ENCODE measurements at regions not wholly inside any gene's neighbourhood (a gene's known extent, or its start where the extent isn't known, plus 50 kb on each side); places are given as distances from the start of the nearest gene placed in this dataset.
"Not testable (repeated sequence)": the region's sequence is repeated elsewhere in the genome, so short reads cannot be mapped to it uniquely, and the experiment has no call there.

- no peaks in the 10 kb centered on the region for H4K20me1 ChIP-seq (ENCODE audit: low read depth)
- no peak overlapping the region for H3K27ac ChIP-seq
- H3K79me2 ChIP-seq (ENCODE audit: low read depth): no peaks in the 10 kb centered on the region
- no peaks in the 10 kb centered on the region for H3K36me3 ChIP-seq
- Mint-ChIP-seq H3K36me3 (no peaks in the 10 kb centered on the region), H3K27ac (no peak overlapping the region), H3K27me3 (ENCODE audit: insufficient read depth, low read depth) (peaks cover 2% of the 10 kb centered on the region), H3K4me1 (no peaks in the 10 kb centered on the region), H3K9me3 (peaks cover 4% of the 10 kb centered on the region), H3K4me3 (no peak overlapping the region)
- no peaks in the 10 kb centered on the region for H3K27me3 ChIP-seq
- no peak overlapping the region for H3K4me3 ChIP-seq
- no peak for TF ChIP-seq EZH2 (IDR thresholded peaks at IDR 0.05)
- TF ChIP-seq CTCF (IDR thresholded peaks at IDR 0.05): no peak
- TF ChIP-seq EZH2phosphoT487 (IDR thresholded peaks at IDR 0.05): no peak
- H3F3A ChIP-seq (ENCODE audit: low read depth): no peaks in the 10 kb centered on the region
- H3K9ac ChIP-seq: no peak overlapping the region
- no peaks in the 10 kb centered on the region for H3K4me1 ChIP-seq
- H3K9me3 ChIP-seq (ENCODE audit: low read depth): no peaks in the 10 kb centered on the region
- H3K4me2 ChIP-seq: no peak overlapping the region
- H2AFZ ChIP-seq (replicated peaks): no peak overlapping the region
- no peak for DNase-seq (ENCODE audit: low spot score)
These were observed 188.2 kb upstream of the SSTR4 start for GRCh38 chr20:22846863-22847262.

- no peaks in the 10 kb centered on the region for H3K4me1 Mint-ChIP-seq
- H3K27ac Mint-ChIP-seq: no peak overlapping the region
These were observed 186.7 kb upstream of the SSTR4 start for GRCh38 chr20:22848364-22848763.

GRCh38 chr20:22851679-22852346, 183.3 kb upstream of the SSTR4 start:
- not testable (repeated sequence) for H3K9me3 Mint-ChIP-seq; H3K36me3 Mint-ChIP-seq; H3K4me1 ChIP-seq; H3K4me3 ChIP-seq; H3K9me3 ChIP-seq (ENCODE audit: low read depth); H3K27ac Mint-ChIP-seq; H3K27ac ChIP-seq; H3K27me3 Mint-ChIP-seq (ENCODE audit: insufficient read depth, low read depth); H3K9ac ChIP-seq; H2AFZ ChIP-seq (replicated peaks); H3K4me3 Mint-ChIP-seq; H4K20me1 ChIP-seq (ENCODE audit: low read depth); H3K36me3 ChIP-seq; H3K27me3 ChIP-seq; H3K4me1 Mint-ChIP-seq; H3K4me2 ChIP-seq; H3K79me2 ChIP-seq (ENCODE audit: low read depth); H3F3A ChIP-seq (ENCODE audit: low read depth)
- peak; percentile 76 for DNase-seq (ENCODE audit: low spot score)
- peak; percentile 79 for TF ChIP-seq CTCF (IDR thresholded peaks at IDR 0.05)

More at GRCh38 chr20:22848364-22848763, 186.7 kb upstream of the SSTR4 start:
- H3K27me3 Mint-ChIP-seq (ENCODE audit: insufficient read depth, low read depth): no peaks in the 10 kb centered on the region
- H3K9me3 Mint-ChIP-seq: no peaks in the 10 kb centered on the region
- H3K27me3 ChIP-seq: no peaks in the 10 kb centered on the region
- no peak overlapping the region for H3K4me3 Mint-ChIP-seq
- H3K4me2 ChIP-seq: no peak overlapping the region
- H2AFZ ChIP-seq (replicated peaks): no peak overlapping the region
- no peaks in the 10 kb centered on the region for H4K20me1 ChIP-seq (ENCODE audit: low read depth)
- H3K9ac ChIP-seq: no peak overlapping the region
- no peaks in the 10 kb centered on the region for H3K9me3 ChIP-seq (ENCODE audit: low read depth)
- no peak overlapping the region for H3K27ac ChIP-seq
- DNase-seq (ENCODE audit: low spot score): no peak
- no peaks in the 10 kb centered on the region for H3K36me3 ChIP-seq
- no peak overlapping the region for H3K4me3 ChIP-seq
- no peaks in the 10 kb centered on the region for H3F3A ChIP-seq (ENCODE audit: low read depth)
- no peaks in the 10 kb centered on the region for H3K4me1 ChIP-seq
- no peak for TF ChIP-seq EZH2phosphoT487 (IDR thresholded peaks at IDR 0.05)
- no peak for TF ChIP-seq CTCF (IDR thresholded peaks at IDR 0.05)
- TF ChIP-seq EZH2 (IDR thresholded peaks at IDR 0.05): no peak
- H3K36me3 Mint-ChIP-seq: no peaks in the 10 kb centered on the region
- H3K79me2 ChIP-seq (ENCODE audit: low read depth): no peaks in the 10 kb centered on the region
